Naive thymus-derived CD4-positive, alpha-beta T cell (primary cell): ENCODE measurements at regions not wholly inside any gene's neighbourhood (a gene's known extent, or its start where the extent isn't known, plus 50 kb on each side); places are given as distances from the start of the nearest gene placed in this dataset.

Experiments
- ATAC-seq: fragments of 150-1000 bp; cut with Tn5 transposase; 2 replicates; pipeline ENCODE4 v1.10.0; 2021; ENCODE audit warnings: mild to moderate bottlenecking, moderate library complexity
- CTCF ChIA-PET: fragments of 350-600 bp; sonication (Branson Sonifier 250); formaldehyde crosslinking; loops from one replicate; lab custom pipeline; 2021; ENCODE audit warnings: antibody characterized with exemption; lab: Charles Lee
- POLR2A ChIA-PET: fragments of 350-600 bp; sonication (Branson Sonifier 250); formaldehyde crosslinking; loops from one replicate; lab custom pipeline; 2021; ENCODE audit warnings: antibody characterized with exemption, inconsistent platforms; lab: Charles Lee
- DNase-seq, 9 donors: peaks; one replicate each; pipeline versions ENCODE4 v3.0.0 to v3.0.0-alpha.2; 2020 to 2022; ENCODE audit warnings: mixed read lengths in 1 of 9
- H3K27ac ChIP-seq: one replicate; pipeline ENCODE4 v1.7.0; 2013; ENCODE audit warnings: mild to moderate bottlenecking, low read depth, low read length, moderate library complexity
- H3K27me3 ChIP-seq, 2 donors: one replicate each; pipeline ENCODE4 v1.7.0; 2013; ENCODE audit warnings: low read length in 2 of 2, mild to moderate bottlenecking in 2 of 2, moderate library complexity in 2 of 2; ENCODE audit not compliant: control insufficient read depth in 2 of 2, insufficient read depth in 2 of 2
- H3K36me3 ChIP-seq, 3 experiments: 1 replicate in 2 of 3; 2 replicates in 1 of 3; pipeline ENCODE4 v1.7.0; 2013; ENCODE audit warnings: low read length in 3 of 3, mild to moderate bottlenecking in 3 of 3, moderate library complexity in 1 of 3; ENCODE audit not compliant: insufficient read depth in 3 of 3, control insufficient read depth in 2 of 3
- H3K4me1 ChIP-seq, 2 donors: one replicate each; pipeline ENCODE4 v1.7.0; 2013; ENCODE audit warnings: low read length in 2 of 2, mild to moderate bottlenecking in 2 of 2, moderate library complexity in 1 of 2; ENCODE audit not compliant: control insufficient read depth in 2 of 2, insufficient read depth in 2 of 2
- H3K4me3 ChIP-seq: 2 replicates; pipeline ENCODE4 v1.7.0; 2013; ENCODE audit warnings: mild to moderate bottlenecking, low read length
- H3K9me3 ChIP-seq, 3 experiments: 1 replicate in 2 of 3; 2 replicates in 1 of 3; pipeline ENCODE4 v1.7.0; 2013; ENCODE audit warnings: low read length in 3 of 3; ENCODE audit not compliant: control insufficient read depth in 2 of 3
- H3K27ac Mint-ChIP-seq, 9 donors: one replicate each; pipeline ENCODE4 v1.8.0; 2020 to 2022; ENCODE audit warnings: mixed read lengths in 9 of 9, mild to moderate bottlenecking in 8 of 9, moderate library complexity in 5 of 9, inconsistent platforms in 2 of 9
- H3K27me3 Mint-ChIP-seq, 5 donors: one replicate each; pipeline ENCODE4 v1.8.0; 2021 to 2022; ENCODE audit warnings: mixed read lengths in 5 of 5, mild to moderate bottlenecking in 1 of 5
- H3K36me3 Mint-ChIP-seq, 5 donors: one replicate each; pipeline ENCODE4 v1.8.0; 2020 to 2022; ENCODE audit warnings: mixed read lengths in 5 of 5, mild to moderate bottlenecking in 3 of 5, inconsistent platforms in 1 of 5
- H3K4me1 Mint-ChIP-seq, 7 donors: one replicate each; pipeline ENCODE4 v1.8.0; 2020 to 2022; ENCODE audit warnings: mixed read lengths in 7 of 7, mild to moderate bottlenecking in 3 of 7, inconsistent platforms in 1 of 7
- H3K4me3 Mint-ChIP-seq, 10 donors: one replicate each; pipeline ENCODE4 v1.8.0; 2020 to 2022; ENCODE audit warnings: mild to moderate bottlenecking in 10 of 10, mixed read lengths in 10 of 10, moderate library complexity in 6 of 10, inconsistent platforms in 2 of 10
- H3K9me3 Mint-ChIP-seq, 11 donors: one replicate each; pipeline ENCODE4 v1.8.0; 2020 to 2022; ENCODE audit warnings: mixed read lengths in 11 of 11, mild to moderate bottlenecking in 4 of 11, inconsistent platforms in 1 of 11, moderate library complexity in 1 of 11
- intact Hi-C, 2 donors: fragments of 100-400 bp; cut with micrococcal nuclease; formaldehyde crosslinking; loops; one replicate each; pipeline ENCODE4 v1.15.1; 2023

DNA sequence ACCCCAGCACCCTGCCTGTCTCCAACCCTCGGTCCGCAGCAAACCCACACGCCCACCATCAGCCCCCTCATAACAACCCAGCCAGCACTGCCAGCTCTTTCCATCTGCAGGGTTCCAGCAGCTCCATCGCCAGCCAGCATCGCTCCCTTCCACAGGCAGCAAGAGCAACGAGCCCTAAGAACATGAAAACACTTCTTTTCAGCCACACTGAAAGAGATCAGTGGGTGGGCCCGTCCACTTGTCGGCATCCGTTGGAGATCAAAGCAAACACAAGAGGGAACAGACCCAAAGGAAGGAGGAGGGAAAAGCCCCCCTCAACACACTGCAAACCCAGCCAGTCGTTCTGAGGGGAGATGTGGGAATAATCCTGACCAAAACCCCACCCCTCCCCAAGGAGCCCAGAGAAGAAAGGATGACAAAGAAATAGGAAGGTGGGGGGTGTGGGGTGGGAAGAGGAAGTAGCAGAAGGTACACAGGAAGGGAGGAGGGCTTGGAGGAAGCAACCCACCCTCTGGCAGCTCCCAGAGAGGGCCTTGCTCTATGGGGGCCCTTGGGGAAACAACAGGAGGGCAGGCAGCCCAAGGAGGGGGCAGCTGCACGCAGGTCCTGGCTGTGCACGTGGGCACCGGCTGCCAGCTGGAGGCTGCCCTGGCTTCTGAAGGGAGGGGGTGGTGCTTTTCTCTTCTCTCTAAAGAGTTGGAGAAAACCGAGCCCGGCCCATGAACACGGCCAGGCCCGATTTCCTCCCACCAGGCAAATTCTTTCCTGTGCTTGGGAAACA lies 473.6 kb upstream of the PROK2 start:
- CTCF ChIA-PET: interaction anchor here (0.5 to 0.9 kb wide), 2 partner anchors 10 to 385 kb away, joined by 3 read pairs; no protein-coding TSS in a partner anchor
- peaks cover 0 to 6% (median 4%) of the 10 kb centered on the region in 5 donors for H3K36me3 Mint-ChIP-seq

DNA sequence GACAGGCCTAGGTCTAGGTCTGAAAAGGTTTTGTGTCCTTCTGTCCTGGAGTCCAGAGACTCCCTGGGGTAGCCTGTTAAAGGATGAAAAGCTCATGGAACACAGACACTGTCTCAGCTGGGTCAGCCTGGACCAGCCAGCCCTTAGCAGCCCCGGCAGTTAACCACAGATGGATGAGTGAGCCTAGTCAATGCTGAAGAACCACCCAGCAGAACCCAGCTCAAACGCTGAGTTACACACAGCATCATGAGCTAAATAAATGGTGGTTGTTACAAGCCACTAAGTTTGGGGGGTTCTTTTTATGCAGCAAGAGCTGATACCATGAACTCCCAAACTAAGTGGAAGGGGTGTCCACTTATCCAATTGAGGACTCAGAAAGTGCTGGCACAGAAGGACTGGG lies 472.8 kb upstream of the PROK2 start:
- Histone ChIP-seq H3K4me1 (peaks cover 0 to 45% of the 10 kb centered on the region in 2 donors), H3K27ac (no peak overlapping the region), H3K4me3 (no peak overlapping the region), H3K36me3 (no peaks in the 10 kb centered on the region), H3K9me3 (no peaks in the 10 kb centered on the region), H3K27me3 (no peaks in the 10 kb centered on the region)
- ATAC-seq: no peak
- Mint-ChIP-seq H3K27me3 (peaks cover 0 to 7% (median 0%) of the 10 kb centered on the region in 5 donors), H3K36me3 (peaks cover 0 to 6% (median 4%) of the 10 kb centered on the region in 5 donors), H3K9me3 (peaks cover 0 to 5% (median 0%) of the 10 kb centered on the region in 11 donors), H3K4me1 (peaks cover 21 to 70% (median 57%) of the 10 kb centered on the region in 7 donors), H3K4me3 (peak overlapping the region in 5 of 10 donors; percentile 8 to 62 (median 38)), H3K27ac (peak overlapping the region in 7 of 9 donors; percentile 44 to 92 (median 78))
- no peak for DNase-seq
- CTCF ChIA-PET: interaction anchor here (0.5 to 0.9 kb wide), 3 partner anchors 9 to 423 kb away, joined by 3 read pairs; no protein-coding TSS in a partner anchor
- intact Hi-C loops: loop anchor here in 1 of 2 donors (2.0 to 10.0 kb wide), 7 partner anchors 13 to 543 kb away; partner anchors contain the start of gene RYBP
- POLR2A ChIA-PET: interaction anchor here (0.9 to 1.5 kb wide), 2 partner anchors 12 to 13 kb away, joined by 3 to 6 read pairs; no protein-coding TSS in a partner anchor

More for the DNA sequence above, 473.6 kb upstream of the PROK2 start:
- Histone ChIP-seq H3K27me3 (no peaks in the 10 kb centered on the region), H3K4me1 (peaks cover 0 to 45% of the 10 kb centered on the region in 2 donors), H3K9me3 (no peaks in the 10 kb centered on the region), H3K27ac (peak overlapping the region; percentile 27), H3K36me3 (no peaks in the 10 kb centered on the region), H3K4me3 (peak overlapping the region; percentile 18)
- peak overlapping the region; percentile 39 to 85 (median 74) for H3K4me3 Mint-ChIP-seq
- ATAC-seq (no peak), DNase-seq (peak in 3 of 9 donors; percentile 18 to 35 (median 25))
- H3K27ac Mint-ChIP-seq: peak overlapping the region; percentile 57 to 92 (median 79)
- POLR2A ChIA-PET: interaction anchor here (0.6 to 1.5 kb wide), 3 partner anchors 11 to 90 kb away, joined by 3 to 6 read pairs (median 3); no protein-coding TSS in a partner anchor
- H3K9me3 Mint-ChIP-seq: peaks cover 0 to 5% (median 0%) of the 10 kb centered on the region in 11 donors
- intact Hi-C loops: loop anchor here in 1 of 2 donors (5.0 to 10.0 kb wide), 5 partner anchors 89 to 544 kb away; partner anchors contain the start of gene RYBP
- H3K27me3 Mint-ChIP-seq: peaks cover 0 to 7% (median 0%) of the 10 kb centered on the region in 5 donors
- peaks cover 21 to 70% (median 57%) of the 10 kb centered on the region in 7 donors for H3K4me1 Mint-ChIP-seq

DNA sequence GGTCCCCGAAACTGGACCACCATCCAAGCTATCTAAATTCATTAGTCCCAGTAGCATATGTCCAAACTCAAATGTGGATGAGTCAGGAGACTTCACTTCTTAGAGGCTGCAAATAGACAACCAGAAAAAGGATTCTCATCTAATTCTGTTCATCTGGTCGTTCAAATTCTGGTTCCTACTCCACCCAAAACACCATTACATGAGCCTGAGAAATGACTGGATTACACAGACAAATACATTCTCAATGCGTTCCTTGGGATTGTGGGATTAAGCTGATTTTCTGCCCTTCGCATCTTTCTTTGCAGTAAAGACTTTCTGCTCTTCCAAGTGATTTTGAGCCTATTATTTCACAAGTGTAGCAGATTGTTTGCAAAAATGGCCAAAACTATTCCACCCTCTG lies 472.3 kb upstream of the PROK2 start:
- H3K9me3 Mint-ChIP-seq: peaks cover 0 to 5% (median 0%) of the 10 kb centered on the region in 11 donors
- H3K4me1 Mint-ChIP-seq: peaks cover 21 to 70% (median 57%) of the 10 kb centered on the region in 7 donors
- Histone ChIP-seq H3K27ac (no peak overlapping the region), H3K27me3 (no peaks in the 10 kb centered on the region), H3K4me3 (no peak overlapping the region), H3K9me3 (no peaks in the 10 kb centered on the region), H3K4me1 (peaks cover 0 to 45% of the 10 kb centered on the region in 2 donors), H3K36me3 (no peaks in the 10 kb centered on the region)
- peaks cover 0 to 7% (median 0%) of the 10 kb centered on the region in 5 donors for H3K27me3 Mint-ChIP-seq
- intact Hi-C loops: loop anchor here in 1 of 2 donors (2.0 to 10.0 kb wide), 7 partner anchors 14 to 542 kb away; partner anchors contain the start of gene RYBP
- POLR2A ChIA-PET: interaction anchor here (0.9 kb wide), 1 partner anchor 306 kb away, joined by 3 read pairs; no protein-coding TSS in a partner anchor
- ATAC-seq (no peak), DNase-seq (no peak)
- CTCF ChIA-PET: interaction anchor here (0.6 kb wide), 1 partner anchor 422 kb away, joined by 3 read pairs; no protein-coding TSS in a partner anchor
- peak overlapping the region in 7 of 10 donors; percentile 1 to 62 (median 8) for H3K4me3 Mint-ChIP-seq
- peaks cover 0 to 6% (median 4%) of the 10 kb centered on the region in 5 donors for H3K36me3 Mint-ChIP-seq
- H3K27ac Mint-ChIP-seq: peak overlapping the region in 8 of 9 donors; percentile 22 to 83 (median 68)

DNA sequence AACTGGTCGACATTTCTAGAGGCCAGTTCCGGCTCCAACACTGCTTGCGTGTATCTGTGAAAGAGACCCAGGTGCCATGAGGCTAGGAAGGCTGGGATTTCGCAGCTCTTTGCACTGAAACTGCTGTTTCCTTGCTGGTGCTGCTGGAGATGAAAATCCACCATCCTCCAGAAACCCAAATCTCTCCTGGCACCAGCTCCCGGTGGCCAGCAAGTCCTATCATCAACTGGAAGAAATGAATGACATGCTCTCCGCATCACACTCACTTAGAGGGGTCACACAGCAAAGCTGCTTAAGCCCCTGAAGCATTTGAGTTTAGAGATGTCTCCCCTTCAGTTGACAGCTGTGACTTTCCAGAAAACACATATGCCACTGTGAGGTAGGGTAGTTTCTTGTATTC lies 471.8 kb upstream of the PROK2 start:
- ChIA-PET CTCF (interaction anchor here (0.8 kb wide), 1 partner anchor 18 kb away, joined by 4 read pairs; no protein-coding TSS in a partner anchor), POLR2A (interaction anchor here (0.9 kb wide), 1 partner anchor 307 kb away, joined by 3 read pairs; no protein-coding TSS in a partner anchor)
- Mint-ChIP-seq H3K36me3 (peaks cover 0 to 6% (median 4%) of the 10 kb centered on the region in 5 donors), H3K4me3 (peak overlapping the region in 6 of 10 donors; percentile 7 to 76 (median 50)), H3K27ac (peak overlapping the region in 7 of 9 donors; percentile 22 to 83 (median 80)), H3K27me3 (peaks cover 0 to 7% (median 0%) of the 10 kb centered on the region in 5 donors), H3K9me3 (peaks cover 0 to 5% (median 0%) of the 10 kb centered on the region in 11 donors), H3K4me1 (peaks cover 21 to 69% (median 57%) of the 10 kb centered on the region in 7 donors)
- no peak for DNase-seq
- Histone ChIP-seq H3K4me1 (peaks cover 0 to 45% of the 10 kb centered on the region in 2 donors), H3K27me3 (no peaks in the 10 kb centered on the region), H3K9me3 (no peaks in the 10 kb centered on the region), H3K36me3 (no peaks in the 10 kb centered on the region), H3K4me3 (no peak overlapping the region), H3K27ac (no peak overlapping the region)
- intact Hi-C loops: loop anchor here in 1 of 2 donors (2.0 to 10.0 kb wide), 7 partner anchors 14 to 542 kb away; partner anchors contain the start of gene RYBP
- no peak for ATAC-seq

DNA sequence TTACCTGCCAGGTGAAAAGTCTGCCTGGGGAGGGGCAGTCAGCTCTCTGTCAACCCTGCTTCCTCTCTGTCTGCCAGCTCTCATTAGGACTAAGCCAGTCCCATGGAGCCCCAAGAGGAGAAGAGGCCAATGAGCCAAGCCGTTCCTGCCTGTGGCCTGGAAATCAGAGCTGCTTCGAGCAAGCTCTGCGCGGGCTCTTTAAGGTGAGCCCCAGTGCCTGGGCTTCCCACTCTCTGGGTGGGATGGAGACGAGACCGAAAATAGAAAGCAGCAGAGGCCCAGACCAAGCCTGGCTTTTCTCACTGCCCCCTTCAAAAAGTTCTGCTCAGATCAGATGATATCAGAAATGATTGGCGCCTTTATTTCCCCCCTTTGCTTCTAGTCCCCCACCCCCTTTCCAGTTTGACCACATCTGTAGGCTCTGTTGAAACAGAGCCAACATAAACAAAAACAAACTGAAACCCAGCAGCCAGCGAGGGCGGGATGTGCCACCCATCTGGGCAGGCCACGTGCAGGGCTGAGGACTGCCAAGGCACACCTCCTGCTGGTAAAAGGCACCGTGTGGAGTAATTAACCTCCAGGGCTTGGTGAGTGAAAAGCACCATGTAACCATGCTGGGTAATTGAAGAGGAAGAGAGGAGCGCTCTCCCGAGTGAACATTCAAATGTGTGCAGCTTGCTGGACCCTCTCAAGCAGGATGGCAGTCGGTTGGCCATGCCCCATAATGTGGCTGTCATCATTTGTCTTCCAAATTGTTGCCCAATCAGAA lies 471.0 kb upstream of the PROK2 start:
- Mint-ChIP-seq H3K4me1 (peaks cover 21 to 62% (median 53%) of the 10 kb centered on the region in 7 donors), H3K4me3 (peak overlapping the region in 9 of 10 donors; percentile 41 to 76 (median 68)), H3K27me3 (peaks cover 0 to 8% (median 0%) of the 10 kb centered on the region in 5 donors), H3K27ac (peak overlapping the region in 8 of 9 donors; percentile 32 to 90 (median 82)), H3K36me3 (peaks cover 0 to 6% (median 4%) of the 10 kb centered on the region in 5 donors), H3K9me3 (peaks cover 0 to 5% (median 0%) of the 10 kb centered on the region in 11 donors)
- ATAC-seq (peak; percentile 80), DNase-seq (peak in 7 of 9 donors; percentile 33 to 63 (median 53))
- Histone ChIP-seq H3K4me1 (peaks cover 0 to 45% of the 10 kb centered on the region in 2 donors), H3K27me3 (no peaks in the 10 kb centered on the region), H3K9me3 (no peaks in the 10 kb centered on the region), H3K27ac (no peak overlapping the region), H3K4me3 (no peak overlapping the region), H3K36me3 (no peaks in the 10 kb centered on the region)
- POLR2A ChIA-PET: interaction anchor here (0.9 kb wide), 1 partner anchor 307 kb away, joined by 3 read pairs; no protein-coding TSS in a partner anchor
- intact Hi-C loops: loop anchor here in 1 of 2 donors (2.0 to 10.0 kb wide), 7 partner anchors 15 to 541 kb away; partner anchors contain the start of gene RYBP
- CTCF ChIA-PET: interaction anchor here (0.8 kb wide), 1 partner anchor 17 kb away, joined by 4 read pairs; no protein-coding TSS in a partner anchor
